ENCODE measurements at regions not wholly inside any gene's neighbourhood (a gene's known extent, or its start where the extent isn't known, plus 50 kb on each side); places are given as distances from the start of the nearest gene placed in this dataset.

GRCh38 chr18:75141166-75141565, 67.8 kb downstream of the PTGR3 start:
- in situ Hi-C loops (cut with MboI; ENCODE audit: low sequenced_read_pairs) (no loop called here), dilution Hi-C loops (cut with HindIII; ENCODE audit: low sequenced_read_pairs, unreplicated experiment) (no loop called here), intact Hi-C loops (cut with micrococcal nuclease) (no loop called here)
- Histone ChIP-seq H3K27me3 (ENCODE audit: control insufficient read depth, insufficient read depth, low read length) (peaks cover 18% of the 10 kb centered on the region), H2AK5ac (ENCODE audit: low read depth, low read length) (no peak overlapping the region), H3K9me3 (ENCODE audit: control insufficient read depth, insufficient read depth, low read length) (peaks cover 4% of the 10 kb centered on the region), H2BK120ac (ENCODE audit: low read depth, low read length) (no peak overlapping the region), H3K27ac (ENCODE audit: insufficient read depth, low read length) (no peak overlapping the region), H3K9ac (ENCODE audit: low read depth, low read length) (no peak overlapping the region), H2AK9ac (replicated peaks; ENCODE audit: low read depth, low read length, poor library complexity) (no peak overlapping the region), H2BK15ac (ENCODE audit: low read depth, low read length) (no peak overlapping the region), H2BK5ac (ENCODE audit: low read depth, low read length, poor library complexity, severe bottlenecking) (no peak overlapping the region), H3K14ac (replicated peaks; ENCODE audit: low read depth, low read length) (no peak overlapping the region), H3K23ac (ENCODE audit: low read depth, low read length) (no peak overlapping the region), H4K20me1 (ENCODE audit: insufficient read depth, low read length) (no peaks in the 10 kb centered on the region), H2AFZ (replicated peaks; ENCODE audit: low read length, poor library complexity) (no peak overlapping the region), H3K9me1 (ENCODE audit: insufficient read depth, low read length) (no peaks in the 10 kb centered on the region), H3K4me3 (ENCODE audit: insufficient read depth, low read depth, low read length) (no peak overlapping the region), H3K4ac (ENCODE audit: low read depth, low read length) (no peak overlapping the region), H4K8ac (ENCODE audit: low read depth in 2 of 2, low read length in 2 of 2) (no peak overlapping the region), H3K79me1 (ENCODE audit: low read depth in 1 of 2, low read length in 2 of 2) (no peaks in the 10 kb centered on the region), H4K5ac (ENCODE audit: low read depth, low read length) (no peak overlapping the region), H4K91ac (ENCODE audit: insufficient read depth, low read depth, low read length) (no peak overlapping the region), H3K4me2 (ENCODE audit: low read depth, low read length) (no peak overlapping the region), H3K4me1 (ENCODE audit: control insufficient read depth, insufficient read depth, low read length) (no peaks in the 10 kb centered on the region), H3K36me3 (ENCODE audit: control insufficient read depth, insufficient read depth, low read length) (no peaks in the 10 kb centered on the region), H3K56ac (ENCODE audit: extremely low read depth, insufficient read depth, low read length) (no peak overlapping the region), H3K18ac (ENCODE audit: low read depth, low read length) (no peak overlapping the region), H2BK20ac (ENCODE audit: low read depth, low read length) (no peak overlapping the region)
- no TSS peak for BruUV-seq (replicated peaks)
- ChIA-PET CTCF (no interaction called here), POLR2A (ENCODE audit: unreplicated experiment) (no interaction called here)
- WGBS, 2 experiments (ENCODE audit: extremely low coverage in 2 of 2, insufficient read length in 1 of 2), result no CpG with 5 or more reads among the region's 5 CpGs
- ATAC-seq (ENCODE audit: low read depth) (no peak), DNase-seq (no peak)
- TF ChIP-seq SMC3 (IDR thresholded peaks at IDR 0.05; ENCODE audit: low read depth, low read length), result no peak
- no peak for TF ChIP-seq CTCF (conservative IDR thresholded peaks at IDR 0.05; ENCODE audit: low read depth, low read length)
- TF ChIP-seq MAZ (IDR thresholded peaks at IDR 0.05; ENCODE audit: borderline replicate concordance, low read depth, low read length), result no peak
- no peak for TF ChIP-seq MAFK (IDR thresholded peaks at IDR 0.05; ENCODE audit: low read depth, low read length)
- TF ChIP-seq MXI1 (IDR thresholded peaks at IDR 0.05; ENCODE audit: borderline replicate concordance, low read depth, low read length), result no peak
- no peak for TF ChIP-seq FOS (IDR thresholded peaks at IDR 0.05; ENCODE audit: low read depth, low read length)
- TF ChIP-seq CHD1 (IDR thresholded peaks at IDR 0.05; ENCODE audit: low read depth, low read length), result no peak
- no peak for TF ChIP-seq CEBPB (IDR thresholded peaks at IDR 0.05; ENCODE audit: low read depth, low read length)
- no peak for TF ChIP-seq USF2 (IDR thresholded peaks at IDR 0.05; ENCODE audit: low read depth, low read length)
- no peak for TF ChIP-seq ELK1 (IDR thresholded peaks at IDR 0.05; ENCODE audit: borderline replicate concordance, low read depth, low read length)
- no peak for TF ChIP-seq BHLHE40 (IDR thresholded peaks at IDR 0.05; ENCODE audit: low read depth, low read length)
- TF ChIP-seq NFE2L2 (IDR thresholded peaks at IDR 0.05; ENCODE audit: low read depth, low read length), result no peak
- TF ChIP-seq RCOR1 (IDR thresholded peaks at IDR 0.05; ENCODE audit: insufficient replicate concordance, low read length), result no peak
- TF ChIP-seq RAD21 (IDR thresholded peaks at IDR 0.05; ENCODE audit: low read length), result no peak
- TF ChIP-seq POLR2A (IDR thresholded peaks at IDR 0.05; ENCODE audit: low read depth, low read length), result no peak
- no peak for TF ChIP-seq RFX5 (IDR thresholded peaks at IDR 0.05; ENCODE audit: low read depth, low read length)

All from IMR-90 (cell line).